IPS-20b (cell line): ENCODE measurements at regions not wholly inside any gene's neighbourhood (a gene's known extent, or its start where the extent isn't known, plus 50 kb on each side); places are given as distances from the start of the nearest gene placed in this dataset.

Source experiments
- H3K27ac ChIP-seq: one replicate; pipeline ENCODE4 v1.5.1; 2013; ENCODE audit warnings: low read length
- H3K27me3 ChIP-seq: 2 replicates; pipeline ENCODE4 v1.6.1; 2013; ENCODE audit warnings: mild to moderate bottlenecking, low read length, inconsistent platforms; ENCODE audit not compliant: insufficient read depth
- H3K36me3 ChIP-seq: 2 replicates; pipeline ENCODE4 v1.6.1; 2013; ENCODE audit warnings: low read depth, mild to moderate bottlenecking, inconsistent platforms, low read length, moderate library complexity; ENCODE audit not compliant: insufficient read depth
- H3K4me1 ChIP-seq: 2 replicates; pipeline ENCODE4 v1.6.1; 2013; ENCODE audit warnings: mild to moderate bottlenecking, control low read depth, inconsistent platforms, low read length, moderate library complexity; ENCODE audit not compliant: insufficient read depth
- H3K4me3 ChIP-seq: 2 replicates; pipeline ENCODE4 v1.5.1; 2013; ENCODE audit warnings: mild to moderate bottlenecking, low read length, inconsistent platforms
- H3K9ac ChIP-seq: 2 replicates; pipeline ENCODE4 v1.6.1; 2013; ENCODE audit warnings: low read depth, mild to moderate bottlenecking, inconsistent platforms, low read length, moderate library complexity
- H3K9me3 ChIP-seq: 2 replicates; pipeline ENCODE4 v1.6.1; 2013; ENCODE audit warnings: mild to moderate bottlenecking, low read depth, low read length, inconsistent platforms; ENCODE audit not compliant: insufficient read depth

GRCh38 chr3:73212683-73213082 lies 151.2 kb downstream of the EBLN2 start:
- Histone ChIP-seq H3K36me3 (no peaks in the 10 kb centered on the region), H3K27me3 (no peaks in the 10 kb centered on the region), H3K9ac (no peak overlapping the region), H3K4me3 (no peak overlapping the region), H3K4me1 (no peaks in the 10 kb centered on the region), H3K9me3 (no peaks in the 10 kb centered on the region), H3K27ac (no peak overlapping the region)

GRCh38 chr3:73213896-73214295 lies 152.4 kb downstream of the EBLN2 start:
- Histone ChIP-seq H3K4me1 (no peaks in the 10 kb centered on the region), H3K27ac (no peak overlapping the region), H3K4me3 (no peak overlapping the region), H3K9ac (no peak overlapping the region), H3K27me3 (no peaks in the 10 kb centered on the region), H3K9me3 (no peaks in the 10 kb centered on the region), H3K36me3 (no peaks in the 10 kb centered on the region)

GRCh38 chr3:73214846-73215245 lies 153.4 kb downstream of the EBLN2 start:
- Histone ChIP-seq H3K36me3 (no peaks in the 10 kb centered on the region), H3K4me1 (no peaks in the 10 kb centered on the region), H3K27me3 (no peaks in the 10 kb centered on the region), H3K9me3 (no peaks in the 10 kb centered on the region), H3K9ac (no peak overlapping the region), H3K4me3 (no peak overlapping the region), H3K27ac (no peak overlapping the region)

GRCh38 chr3:73215281-73215680 lies 153.8 kb downstream of the EBLN2 start:
- no peak overlapping the region for H3K4me3 ChIP-seq
- no peaks in the 10 kb centered on the region for H3K36me3 ChIP-seq
- no peaks in the 10 kb centered on the region for H3K9me3 ChIP-seq
- no peak overlapping the region for H3K9ac ChIP-seq
- H3K27me3 ChIP-seq, result no peaks in the 10 kb centered on the region
- H3K4me1 ChIP-seq, result no peaks in the 10 kb centered on the region
- no peak overlapping the region for H3K27ac ChIP-seq

GRCh38 chr3:73215901-73216300 lies 154.4 kb downstream of the EBLN2 start:
- Histone ChIP-seq H3K9ac (no peak overlapping the region), H3K4me3 (no peak overlapping the region), H3K9me3 (no peaks in the 10 kb centered on the region), H3K36me3 (no peaks in the 10 kb centered on the region), H3K4me1 (no peaks in the 10 kb centered on the region), H3K27ac (no peak overlapping the region), H3K27me3 (no peaks in the 10 kb centered on the region)

GRCh38 chr3:73216310-73216709 lies 154.9 kb downstream of the EBLN2 start:
- Histone ChIP-seq H3K4me3 (no peak overlapping the region), H3K4me1 (no peaks in the 10 kb centered on the region), H3K36me3 (no peaks in the 10 kb centered on the region), H3K9me3 (no peaks in the 10 kb centered on the region), H3K27ac (no peak overlapping the region), H3K9ac (no peak overlapping the region), H3K27me3 (no peaks in the 10 kb centered on the region)

- H3K27me3 ChIP-seq, result no peaks in the 10 kb centered on the region
- no peaks in the 10 kb centered on the region for H3K4me1 ChIP-seq
- H3K4me3 ChIP-seq, result no peak overlapping the region
- no peak overlapping the region for H3K9ac ChIP-seq
- no peaks in the 10 kb centered on the region for H3K36me3 ChIP-seq
- H3K27ac ChIP-seq, result no peak overlapping the region
- no peaks in the 10 kb centered on the region for H3K9me3 ChIP-seq
Measured at GRCh38 chr3:73222126-73222525, 160.7 kb downstream of the EBLN2 start.

- Histone ChIP-seq H3K9ac (no peak overlapping the region), H3K27ac (no peak overlapping the region), H3K27me3 (no peaks in the 10 kb centered on the region), H3K9me3 (no peaks in the 10 kb centered on the region), H3K4me3 (no peak overlapping the region), H3K36me3 (no peaks in the 10 kb centered on the region), H3K4me1 (no peaks in the 10 kb centered on the region)
Measured at GRCh38 chr3:73225146-73225855, 163.8 kb downstream of the EBLN2 start.

- Histone ChIP-seq H3K4me3 (no peak overlapping the region), H3K27ac (no peak overlapping the region), H3K36me3 (no peaks in the 10 kb centered on the region), H3K4me1 (no peaks in the 10 kb centered on the region), H3K9me3 (no peaks in the 10 kb centered on the region), H3K9ac (no peak overlapping the region), H3K27me3 (no peaks in the 10 kb centered on the region)
Measured at GRCh38 chr3:73225991-73226390, 164.5 kb downstream of the EBLN2 start.

GRCh38 chr3:73228000-73228399 lies 166.5 kb downstream of the EBLN2 start:
- Histone ChIP-seq H3K9ac (no peak overlapping the region), H3K36me3 (no peaks in the 10 kb centered on the region), H3K27me3 (no peaks in the 10 kb centered on the region), H3K9me3 (no peaks in the 10 kb centered on the region), H3K4me3 (no peak overlapping the region), H3K27ac (no peak overlapping the region), H3K4me1 (no peaks in the 10 kb centered on the region)

- H3K9ac ChIP-seq, result no peak overlapping the region
Measured at GRCh38 chr3:73228437-73228836, 167.0 kb downstream of the EBLN2 start.

GRCh38 chr3:73228959-73229358 lies 167.5 kb downstream of the EBLN2 start:
- Histone ChIP-seq H3K27me3 (no peaks in the 10 kb centered on the region), H3K9me3 (no peaks in the 10 kb centered on the region), H3K9ac (no peak overlapping the region), H3K27ac (no peak overlapping the region), H3K4me1 (no peaks in the 10 kb centered on the region), H3K4me3 (no peak overlapping the region), H3K36me3 (no peaks in the 10 kb centered on the region)

More at GRCh38 chr3:73228437-73228836, 167.0 kb downstream of the EBLN2 start:
- H3K4me3 ChIP-seq, result no peak overlapping the region
- no peaks in the 10 kb centered on the region for H3K27me3 ChIP-seq
- no peak overlapping the region for H3K27ac ChIP-seq
- no peaks in the 10 kb centered on the region for H3K4me1 ChIP-seq
- no peaks in the 10 kb centered on the region for H3K36me3 ChIP-seq
- H3K9me3 ChIP-seq, result no peaks in the 10 kb centered on the region
